Activated CD4-positive, alpha-beta T cell treated with anti-CD3 and anti-CD28 coated beads, Interleukin-2, amount 50 U/mL, for 4 hours (primary cell): ENCODE measurements at regions not wholly inside any gene's neighbourhood (a gene's known extent, or its start where the extent isn't known, plus 50 kb on each side); places are given as distances from the start of the nearest gene placed in this dataset.
A peak's percentile ranks its signal among the peaks of the same experiment; 100 is the strongest.

Experiments used
- DNase-seq, 2 experiments: peaks; one replicate each; pipeline ENCODE4 v3.0.0-alpha.2; 2020

GRCh38 chr1:96966536-96967138, 245.1 kb downstream of the PTBP2 start:
- peak; percentile 60 to 68 for DNase-seq

GRCh38 chr1:96967311-96967710, 245.7 kb downstream of the PTBP2 start:
- DNase-seq = no peak

GRCh38 chr1:96968541-96968940, 247.0 kb downstream of the PTBP2 start:
- DNase-seq = no peak

GRCh38 chr1:96968983-96969382, 247.4 kb downstream of the PTBP2 start:
- DNase-seq = no peak

- no peak for DNase-seq
Measured at GRCh38 chr1:96969656-96970163, 248.1 kb downstream of the PTBP2 start.

- DNase-seq = no peak
Measured at GRCh38 chr1:96971439-96971838, 249.9 kb downstream of the PTBP2 start.

GRCh38 chr1:96971849-96972602, 250.4 kb downstream of the PTBP2 start:
- no peak for DNase-seq

- no peak for DNase-seq
Measured at GRCh38 chr1:96973605-96974004, 252.0 kb downstream of the PTBP2 start.

- DNase-seq = no peak
Measured at GRCh38 chr1:96978444-96978843, 256.9 kb downstream of the PTBP2 start.

GRCh38 chr1:96978901-96979300, 257.3 kb downstream of the PTBP2 start:
- DNase-seq = no peak

GRCh38 chr1:96979304-96980268, 258.0 kb downstream of the PTBP2 start:
- no peak for DNase-seq

GRCh38 chr1:96980448-96980847, 258.9 kb downstream of the PTBP2 start:
- DNase-seq = no peak

GRCh38 chr1:96981181-96981580, 259.6 kb downstream of the PTBP2 start:
- no peak for DNase-seq

GRCh38 chr1:96982118-96982517, 260.5 kb downstream of the PTBP2 start:
- no peak for DNase-seq

GRCh38 chr1:96983866-96984265, 262.3 kb downstream of the PTBP2 start:
- DNase-seq = no peak

- DNase-seq = no peak
Measured at GRCh38 chr1:96987186-96987703, 265.7 kb downstream of the PTBP2 start.

- DNase-seq = no peak
Measured at GRCh38 chr1:96989302-96989701, 267.7 kb downstream of the PTBP2 start.

- DNase-seq = no peak
Measured at GRCh38 chr1:96990136-96990535, 268.6 kb downstream of the PTBP2 start.

GRCh38 chr1:96991261-96991660, 269.7 kb downstream of the PTBP2 start:
- no peak for DNase-seq

- no peak for DNase-seq
Measured at GRCh38 chr1:96992871-96993270, 271.3 kb downstream of the PTBP2 start.

- DNase-seq = no peak
Measured at GRCh38 chr1:96995351-96995750, 273.8 kb downstream of the PTBP2 start.

- no peak for DNase-seq
Measured at GRCh38 chr1:96996001-96996400, 274.4 kb downstream of the PTBP2 start.

GRCh38 chr1:96997717-96998116, 276.1 kb downstream of the PTBP2 start:
- no peak for DNase-seq
